Activated CD4-positive, CD25-positive, alpha-beta regulatory T cell (primary cell): ENCODE measurements at regions not wholly inside any gene's neighbourhood (a gene's known extent, or its start where the extent isn't known, plus 50 kb on each side); places are given as distances from the start of the nearest gene placed in this dataset.

Experiments
- DNase-seq, 4 experiments: peaks; one replicate each; lab custom pipeline; 2025; lab: John Stamatoyannopoulos, UW

- no peak for DNase-seq
These were observed 702.3 kb downstream of the TRIML1 start for GRCh38 chr4:188841523-188841922.

GRCh38 chr4:188854436-188854835, 715.2 kb downstream of the TRIML1 start:
- DNase-seq: no peak

- no peak for DNase-seq
These were observed 719.5 kb downstream of the TRIML1 start for GRCh38 chr4:188858696-188859095.

- DNase-seq: no peak
These were observed 725.5 kb downstream of the TRIML1 start for GRCh38 chr4:188864741-188865140.

- no peak for DNase-seq
These were observed 728.6 kb downstream of the TRIML1 start for GRCh38 chr4:188867796-188868195.

- DNase-seq: no peak
These were observed 730.3 kb downstream of the TRIML1 start for GRCh38 chr4:188869581-188869980.

- DNase-seq: no peak
These were observed 733.6 kb downstream of the TRIML1 start for GRCh38 chr4:188872809-188873208.

- DNase-seq: no peak
These were observed 737.6 kb downstream of the TRIML1 start for GRCh38 chr4:188876881-188877280.

GRCh38 chr4:188879598-188879997, 740.4 kb downstream of the TRIML1 start:
- DNase-seq: no peak

GRCh38 chr4:188887905-188888304, 748.7 kb downstream of the TRIML1 start:
- DNase-seq: no peak

- no peak for DNase-seq
These were observed 753.6 kb downstream of the TRIML1 start for GRCh38 chr4:188892837-188893236.

GRCh38 chr4:188903986-188904385, 764.7 kb downstream of the TRIML1 start:
- DNase-seq: no peak

GRCh38 chr4:188904617-188905016, 765.4 kb downstream of the TRIML1 start:
- DNase-seq: no peak

GRCh38 chr4:188905248-188905647, 766.0 kb downstream of the TRIML1 start:
- DNase-seq: no peak

- no peak for DNase-seq
These were observed 772.0 kb downstream of the TRIML1 start for GRCh38 chr4:188911199-188911598.

GRCh38 chr4:188911707-188912106, 772.5 kb downstream of the TRIML1 start:
- no peak for DNase-seq

- no peak for DNase-seq
These were observed 775.9 kb downstream of the TRIML1 start for GRCh38 chr4:188915175-188915574.

GRCh38 chr4:188918787-188919186, 779.5 kb downstream of the TRIML1 start:
- no peak for DNase-seq

- DNase-seq: no peak
These were observed 791.6 kb downstream of the TRIML1 start for GRCh38 chr4:188930822-188931221.

GRCh38 chr4:188934320-188934962, 795.2 kb downstream of the TRIML1 start:
- DNase-seq: no peak

GRCh38 chr4:188941524-188942119, 802.4 kb downstream of the TRIML1 start:
- DNase-seq: no peak

- DNase-seq: no peak
These were observed 803.4 kb downstream of the TRIML1 start for GRCh38 chr4:188942606-188943005.

- no peak for DNase-seq
These were observed 810.4 kb downstream of the TRIML1 start for GRCh38 chr4:188949596-188949995.

- DNase-seq: no peak
These were observed 815.8 kb downstream of the TRIML1 start for GRCh38 chr4:188955066-188955465.
